OCI-LY3 (cell line): ENCODE measurements at regions not wholly inside any gene's neighbourhood (a gene's known extent, or its start where the extent isn't known, plus 50 kb on each side); places are given as distances from the start of the nearest gene placed in this dataset.

Source experiments
- H2AFZ ChIP-seq: fragments of 200-600, 300-600 bp; shearing (Covaris generic); 2 replicates; pipeline ENCODE4 v1.6.0; 2014; ENCODE audit warnings: antibody characterized with exemption, low read depth, low read length
- H3K27ac ChIP-seq: fragments of 200-600, 300-600 bp; sonication (generic); 2 replicates; pipeline ENCODE4 v1.5.1; 2014; ENCODE audit warnings: mild to moderate bottlenecking, low read length, moderate library complexity, mixed read lengths
- H3K27me3 ChIP-seq: fragments of 200-600, 300-600 bp; sonication (generic); 2 replicates; pipeline ENCODE4 v1.6.1; 2014; ENCODE audit warnings: low read depth, low read length, mixed read lengths
- H3K36me3 ChIP-seq: fragments of 200-600, 300-600 bp; sonication (generic); replicated peaks from 2 replicates; pipeline ENCODE3; 2014; ENCODE audit warnings: low read depth, low read length, mixed read lengths
- H3K4me1 ChIP-seq: fragments of 300-600, 200-600 bp; sonication (generic); 2 replicates; pipeline ENCODE4 v1.6.1; 2014; ENCODE audit warnings: low read length, mixed read lengths
- H3K4me2 ChIP-seq: fragments of 200-600, 300-600 bp; sonication (generic); 2 replicates; pipeline ENCODE4 v1.6.1; 2014; ENCODE audit warnings: low read length, mixed read lengths
- H3K4me3 ChIP-seq: fragments of 300-600, 200-600 bp; sonication (generic); 2 replicates; pipeline ENCODE4 v1.5.1; 2014; ENCODE audit warnings: antibody characterized with exemption, mild to moderate bottlenecking, low read length, moderate library complexity
- H3K79me2 ChIP-seq: fragments of 300-600, 200-600 bp; shearing (Covaris generic); 2 replicates; pipeline ENCODE4 v1.6.1; 2014; ENCODE audit warnings: mild to moderate bottlenecking, low read length, mixed read lengths
- H3K9ac ChIP-seq: fragments of 300-600, 200-600 bp; shearing (Covaris generic); 2 replicates; pipeline ENCODE4 v1.6.0; 2014; ENCODE audit warnings: mild to moderate bottlenecking, low read length, moderate library complexity
- H3K9me3 ChIP-seq: fragments of 200-600, 300-600 bp; shearing (Covaris generic); 2 replicates; pipeline ENCODE4 v1.6.1; 2014; ENCODE audit warnings: low read length, mixed read lengths; ENCODE audit not compliant: insufficient read depth
- H4K20me1 ChIP-seq: fragments of 200-600, 300-600 bp; sonication (generic); 2 replicates; pipeline ENCODE4 v1.6.1; 2016; ENCODE audit warnings: low read length, mixed read lengths; ENCODE audit not compliant: insufficient read depth
- CTCF ChIP-seq: fragments of 200-600, 300-600 bp; sonication (generic); IDR thresholded peaks from 2 replicates; pipeline ENCODE4 v1.5.1; 2014; ENCODE audit warnings: antibody characterized with exemption, low read length, low read depth
- EZH2phosphoT487 ChIP-seq: fragments of 200-600 bp; shearing (Covaris generic); IDR thresholded peaks from 2 replicates; pipeline ENCODE4 v1.6.1; 2018; ENCODE audit warnings: antibody characterized with exemption, mixed run types, low read depth

- no peak overlapping the region for H3K27ac ChIP-seq
Measured at GRCh38 chr1:5297180-5297885, 642.9 kb downstream of the AJAP1 start.

GRCh38 chr1:5296557-5297179, 642.3 kb downstream of the AJAP1 start:
- Histone ChIP-seq H3K4me3 (no peak overlapping the region), H2AFZ (no peak overlapping the region), H3K9ac (no peak overlapping the region), H4K20me1 (no peaks in the 10 kb centered on the region), H3K79me2 (no peaks in the 10 kb centered on the region), H3K27me3 (no peaks in the 10 kb centered on the region), H3K4me2 (no peak overlapping the region), H3K27ac (no peak overlapping the region), H3K4me1 (no peaks in the 10 kb centered on the region), H3K9me3 (no peaks in the 10 kb centered on the region), H3K36me3 (no peaks in the 10 kb centered on the region)
- TF ChIP-seq CTCF = no peak
- TF ChIP-seq EZH2phosphoT487 = no peak

More at GRCh38 chr1:5297180-5297885, 642.9 kb downstream of the AJAP1 start:
- Histone ChIP-seq H3K27me3 (no peaks in the 10 kb centered on the region), H3K9ac (no peak overlapping the region), H3K4me3 (no peak overlapping the region), H3K36me3 (no peaks in the 10 kb centered on the region), H4K20me1 (no peaks in the 10 kb centered on the region), H3K4me2 (no peak overlapping the region), H3K79me2 (no peaks in the 10 kb centered on the region), H3K9me3 (no peaks in the 10 kb centered on the region), H2AFZ (no peak overlapping the region), H3K4me1 (no peaks in the 10 kb centered on the region)
- TF ChIP-seq CTCF = no peak
- TF ChIP-seq EZH2phosphoT487 = no peak

- no peaks in the 10 kb centered on the region for H3K36me3 ChIP-seq
- H3K27ac ChIP-seq = no peak overlapping the region
- H3K79me2 ChIP-seq = no peaks in the 10 kb centered on the region
- H3K4me3 ChIP-seq = no peak overlapping the region
- H4K20me1 ChIP-seq = no peaks in the 10 kb centered on the region
- H3K9me3 ChIP-seq = no peaks in the 10 kb centered on the region
- H3K4me1 ChIP-seq = no peaks in the 10 kb centered on the region
- no peak overlapping the region for H2AFZ ChIP-seq
- TF ChIP-seq EZH2phosphoT487 (no peak), CTCF (no peak)
- no peak overlapping the region for H3K4me2 ChIP-seq
- H3K9ac ChIP-seq = no peak overlapping the region
- H3K27me3 ChIP-seq = no peaks in the 10 kb centered on the region
Measured at GRCh38 chr1:5296095-5296494, 641.7 kb downstream of the AJAP1 start.

GRCh38 chr1:5291889-5292288, 637.5 kb downstream of the AJAP1 start:
- H3K27me3 ChIP-seq = no peaks in the 10 kb centered on the region
- H3K4me1 ChIP-seq = no peaks in the 10 kb centered on the region
- H3K9me3 ChIP-seq = no peaks in the 10 kb centered on the region
- no peak overlapping the region for H3K27ac ChIP-seq
- no peak overlapping the region for H3K9ac ChIP-seq
- no peak overlapping the region for H3K4me2 ChIP-seq
- no peak for TF ChIP-seq CTCF
- TF ChIP-seq EZH2phosphoT487 = no peak
- H3K4me3 ChIP-seq = no peak overlapping the region
- no peaks in the 10 kb centered on the region for H4K20me1 ChIP-seq
- H3K79me2 ChIP-seq = no peaks in the 10 kb centered on the region
- no peak overlapping the region for H2AFZ ChIP-seq
- no peaks in the 10 kb centered on the region for H3K36me3 ChIP-seq
